ENCODE measurements at regions not wholly inside any gene's neighbourhood (a gene's known extent, or its start where the extent isn't known, plus 50 kb on each side); places are given as distances from the start of the nearest gene placed in this dataset.

DNA sequence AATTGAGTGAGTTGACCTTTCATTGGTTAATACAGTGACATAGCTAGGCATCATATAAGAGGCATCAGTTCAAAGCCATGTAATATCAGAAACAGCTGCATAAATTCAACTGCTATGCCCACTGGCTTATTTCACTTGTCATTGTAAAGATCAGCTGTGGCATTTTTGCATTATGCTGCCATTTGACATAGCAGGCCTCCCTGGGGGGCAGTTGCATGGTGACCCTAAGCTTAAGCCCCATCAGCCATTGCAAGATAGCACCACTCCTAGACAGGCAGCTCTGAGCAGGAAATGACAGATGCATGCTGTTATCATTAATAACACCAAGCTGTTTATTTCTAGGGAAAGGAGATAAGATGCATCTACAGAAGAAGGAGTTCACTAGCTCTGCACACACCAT, 233.4 kb upstream of the CNTNAP5 start:
- TF ChIP-seq, protein P1, sequence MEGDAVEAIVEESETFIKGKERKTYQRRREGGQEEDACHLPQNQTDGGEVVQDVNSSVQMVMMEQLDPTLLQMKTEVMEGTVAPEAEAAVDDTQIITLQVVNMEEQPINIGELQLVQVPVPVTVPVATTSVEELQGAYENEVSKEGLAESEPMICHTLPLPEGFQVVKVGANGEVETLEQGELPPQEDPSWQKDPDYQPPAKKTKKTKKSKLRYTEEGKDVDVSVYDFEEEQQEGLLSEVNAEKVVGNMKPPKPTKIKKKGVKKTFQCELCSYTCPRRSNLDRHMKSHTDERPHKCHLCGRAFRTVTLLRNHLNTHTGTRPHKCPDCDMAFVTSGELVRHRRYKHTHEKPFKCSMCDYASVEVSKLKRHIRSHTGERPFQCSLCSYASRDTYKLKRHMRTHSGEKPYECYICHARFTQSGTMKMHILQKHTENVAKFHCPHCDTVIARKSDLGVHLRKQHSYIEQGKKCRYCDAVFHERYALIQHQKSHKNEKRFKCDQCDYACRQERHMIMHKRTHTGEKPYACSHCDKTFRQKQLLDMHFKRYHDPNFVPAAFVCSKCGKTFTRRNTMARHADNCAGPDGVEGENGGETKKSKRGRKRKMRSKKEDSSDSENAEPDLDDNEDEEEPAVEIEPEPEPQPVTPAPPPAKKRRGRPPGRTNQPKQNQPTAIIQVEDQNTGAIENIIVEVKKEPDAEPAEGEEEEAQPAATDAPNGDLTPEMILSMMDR (IDR thresholded peaks at IDR 0.05): no peak
- TF ChIP-seq, protein P2, sequence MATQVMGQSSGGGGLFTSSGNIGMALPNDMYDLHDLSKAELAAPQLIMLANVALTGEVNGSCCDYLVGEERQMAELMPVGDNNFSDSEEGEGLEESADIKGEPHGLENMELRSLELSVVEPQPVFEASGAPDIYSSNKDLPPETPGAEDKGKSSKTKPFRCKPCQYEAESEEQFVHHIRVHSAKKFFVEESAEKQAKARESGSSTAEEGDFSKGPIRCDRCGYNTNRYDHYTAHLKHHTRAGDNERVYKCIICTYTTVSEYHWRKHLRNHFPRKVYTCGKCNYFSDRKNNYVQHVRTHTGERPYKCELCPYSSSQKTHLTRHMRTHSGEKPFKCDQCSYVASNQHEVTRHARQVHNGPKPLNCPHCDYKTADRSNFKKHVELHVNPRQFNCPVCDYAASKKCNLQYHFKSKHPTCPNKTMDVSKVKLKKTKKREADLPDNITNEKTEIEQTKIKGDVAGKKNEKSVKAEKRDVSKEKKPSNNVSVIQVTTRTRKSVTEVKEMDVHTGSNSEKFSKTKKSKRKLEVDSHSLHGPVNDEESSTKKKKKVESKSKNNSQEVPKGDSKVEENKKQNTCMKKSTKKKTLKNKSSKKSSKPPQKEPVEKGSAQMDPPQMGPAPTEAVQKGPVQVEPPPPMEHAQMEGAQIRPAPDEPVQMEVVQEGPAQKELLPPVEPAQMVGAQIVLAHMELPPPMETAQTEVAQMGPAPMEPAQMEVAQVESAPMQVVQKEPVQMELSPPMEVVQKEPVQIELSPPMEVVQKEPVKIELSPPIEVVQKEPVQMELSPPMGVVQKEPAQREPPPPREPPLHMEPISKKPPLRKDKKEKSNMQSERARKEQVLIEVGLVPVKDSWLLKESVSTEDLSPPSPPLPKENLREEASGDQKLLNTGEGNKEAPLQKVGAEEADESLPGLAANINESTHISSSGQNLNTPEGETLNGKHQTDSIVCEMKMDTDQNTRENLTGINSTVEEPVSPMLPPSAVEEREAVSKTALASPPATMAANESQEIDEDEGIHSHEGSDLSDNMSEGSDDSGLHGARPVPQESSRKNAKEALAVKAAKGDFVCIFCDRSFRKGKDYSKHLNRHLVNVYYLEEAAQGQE (IDR thresholded peaks at IDR 0.05; ENCODE audit: insufficient read depth in 1 of 2, low read depth in 2 of 2, low read length in 1 of 2): no peak
- TF ChIP-seq POLR2AphosphoS5 (IDR thresholded peaks at IDR 0.05; ENCODE audit: low read depth, low read length): no peak

All from Panc1 (cell line).